ENCODE measurements at regions not wholly inside any gene's neighbourhood (a gene's known extent, or its start where the extent isn't known, plus 50 kb on each side); places are given as distances from the start of the nearest gene placed in this dataset.
"Not testable (repeated sequence)": the region's sequence is repeated elsewhere in the genome, so short reads cannot be mapped to it uniquely, and the experiment has no call there.

GRCh38 chrX:122982521-122982920 is 201.6 kb upstream of the GRIA3 start:
- Histone ChIP-seq H3K4me3 (ENCODE audit: low read depth in 1 of 2, low read length in 2 of 2) (no peak overlapping the region), H3K27me3 (ENCODE audit: insufficient read depth, low read length, poor library complexity) (no peaks in the 10 kb centered on the region), H3K4me1 (ENCODE audit: insufficient read depth, low read length) (no peaks in the 10 kb centered on the region), H3K27ac (ENCODE audit: low read length) (no peak overlapping the region), H3K4me2 (ENCODE audit: insufficient read depth, low read length) (no peak overlapping the region), H3K79me2 (ENCODE audit: insufficient read depth, low read length) (no peaks in the 10 kb centered on the region), H3K9me3 (ENCODE audit: insufficient read depth, low read length, severe bottlenecking) (no peaks in the 10 kb centered on the region), H4K20me1 (ENCODE audit: insufficient read depth, low read length) (no peaks in the 10 kb centered on the region), H3K36me3 (ENCODE audit: insufficient read depth, low read length) (no peaks in the 10 kb centered on the region), H3K9ac (ENCODE audit: low read depth, low read length) (no peak overlapping the region), H2AFZ (ENCODE audit: low read depth, low read length) (no peak overlapping the region)
- no peak for ATAC-seq (ENCODE audit: insufficient read depth, low read depth)
- no peak for TF ChIP-seq EZH2 (IDR thresholded peaks at IDR 0.05; ENCODE audit: borderline replicate concordance, low read depth, low read length, severe bottlenecking)
- no peak for TF ChIP-seq CTCF (IDR thresholded peaks at IDR 0.05; ENCODE audit: borderline replicate concordance, extremely low read depth, low read length, poor library complexity, severe bottlenecking)
- DNase-seq: no peak

GRCh38 chrX:123002844-123003243 is 181.2 kb upstream of the GRIA3 start:
- DNase-seq; H3K9ac ChIP-seq (ENCODE audit: low read depth, low read length); H3K27ac ChIP-seq (ENCODE audit: low read length); ATAC-seq (ENCODE audit: insufficient read depth, low read depth); H3K79me2 ChIP-seq (ENCODE audit: insufficient read depth, low read length); H3K27me3 ChIP-seq (ENCODE audit: insufficient read depth, low read length, poor library complexity); H3K36me3 ChIP-seq (ENCODE audit: insufficient read depth, low read length); H3K4me3 ChIP-seq (ENCODE audit: low read depth in 1 of 2, low read length in 2 of 2); H3K4me2 ChIP-seq (ENCODE audit: insufficient read depth, low read length); H3K4me1 ChIP-seq (ENCODE audit: insufficient read depth, low read length); H3K9me3 ChIP-seq (ENCODE audit: insufficient read depth, low read length, severe bottlenecking); H2AFZ ChIP-seq (ENCODE audit: low read depth, low read length); H4K20me1 ChIP-seq (ENCODE audit: insufficient read depth, low read length): not testable (repeated sequence)

- Histone ChIP-seq H3K27ac (ENCODE audit: low read length) (no peak overlapping the region), H4K20me1 (ENCODE audit: insufficient read depth, low read length) (no peaks in the 10 kb centered on the region), H3K36me3 (ENCODE audit: insufficient read depth, low read length) (no peaks in the 10 kb centered on the region), H3K27me3 (ENCODE audit: insufficient read depth, low read length, poor library complexity) (no peaks in the 10 kb centered on the region), H3K9me3 (ENCODE audit: insufficient read depth, low read length, severe bottlenecking) (no peaks in the 10 kb centered on the region), H3K4me3 (ENCODE audit: low read depth in 1 of 2, low read length in 2 of 2) (no peak overlapping the region), H2AFZ (ENCODE audit: low read depth, low read length) (no peak overlapping the region), H3K4me1 (ENCODE audit: insufficient read depth, low read length) (no peaks in the 10 kb centered on the region), H3K9ac (ENCODE audit: low read depth, low read length) (no peak overlapping the region), H3K79me2 (ENCODE audit: insufficient read depth, low read length) (no peaks in the 10 kb centered on the region), H3K4me2 (ENCODE audit: insufficient read depth, low read length) (no peak overlapping the region)
- TF ChIP-seq EZH2 (IDR thresholded peaks at IDR 0.05; ENCODE audit: borderline replicate concordance, low read depth, low read length, severe bottlenecking): no peak
- no peak for TF ChIP-seq CTCF (IDR thresholded peaks at IDR 0.05; ENCODE audit: borderline replicate concordance, extremely low read depth, low read length, poor library complexity, severe bottlenecking)
- ATAC-seq (ENCODE audit: insufficient read depth, low read depth) (no peak), DNase-seq (no peak)
Observed at GRCh38 chrX:123013141-123013540, 170.9 kb upstream of the GRIA3 start.

GRCh38 chrX:123036401-123036800 is 147.7 kb upstream of the GRIA3 start:
- no peaks in the 10 kb centered on the region for H3K27me3 ChIP-seq (ENCODE audit: insufficient read depth, low read length, poor library complexity)
- TF ChIP-seq CTCF (IDR thresholded peaks at IDR 0.05; ENCODE audit: borderline replicate concordance, extremely low read depth, low read length, poor library complexity, severe bottlenecking) (no peak), EZH2 (IDR thresholded peaks at IDR 0.05; ENCODE audit: borderline replicate concordance, low read depth, low read length, severe bottlenecking) (no peak)

More at GRCh38 chrX:123036401-123036800, 147.7 kb upstream of the GRIA3 start:
- Histone ChIP-seq H3K79me2 (ENCODE audit: insufficient read depth, low read length) (no peaks in the 10 kb centered on the region), H3K4me2 (ENCODE audit: insufficient read depth, low read length) (no peak overlapping the region), H3K9ac (ENCODE audit: low read depth, low read length) (no peak overlapping the region), H2AFZ (ENCODE audit: low read depth, low read length) (no peak overlapping the region), H3K36me3 (ENCODE audit: insufficient read depth, low read length) (no peaks in the 10 kb centered on the region), H3K9me3 (ENCODE audit: insufficient read depth, low read length, severe bottlenecking) (no peaks in the 10 kb centered on the region), H3K4me1 (ENCODE audit: insufficient read depth, low read length) (no peaks in the 10 kb centered on the region), H3K4me3 (ENCODE audit: low read depth in 1 of 2, low read length in 2 of 2) (no peak overlapping the region), H4K20me1 (ENCODE audit: insufficient read depth, low read length) (no peaks in the 10 kb centered on the region), H3K27ac (ENCODE audit: low read length) (no peak overlapping the region)
- ATAC-seq (ENCODE audit: insufficient read depth, low read depth) (no peak), DNase-seq (no peak)

All from DND-41 (cell line).